Naive B cell (primary cell): ENCODE measurements at regions not wholly inside any gene's neighbourhood (a gene's known extent, or its start where the extent isn't known, plus 50 kb on each side); places are given as distances from the start of the nearest gene placed in this dataset.

Source experiments
- ATAC-seq, 2 donors: fragments of 150-1000 bp; cut with Tn5 transposase; 2 replicates each; pipeline ENCODE4 v1.10.0; 2021; ENCODE audit warnings: low read depth in 2 of 2, mild to moderate bottlenecking in 2 of 2, moderate library complexity in 2 of 2
- DNase-seq: peaks from one replicate; pipeline ENCODE4 v3.0.0; 2022
- H3K27ac Mint-ChIP-seq, 6 donors: one replicate each; pipeline ENCODE4 v1.8.0; 2020 to 2022; ENCODE audit warnings: mild to moderate bottlenecking in 6 of 6, mixed read lengths in 6 of 6, moderate library complexity in 5 of 6, inconsistent platforms in 2 of 6
- H3K27me3 Mint-ChIP-seq, 3 donors: one replicate each; pipeline ENCODE4 v1.8.0; 2021 to 2022; ENCODE audit warnings: mixed read lengths in 3 of 3, mild to moderate bottlenecking in 1 of 3
- H3K36me3 Mint-ChIP-seq, 2 donors: one replicate each; pipeline ENCODE4 v1.8.0; 2020 to 2022; ENCODE audit warnings: mixed read lengths in 2 of 2, inconsistent platforms in 1 of 2, mild to moderate bottlenecking in 1 of 2
- H3K4me1 Mint-ChIP-seq, 3 donors: one replicate each; pipeline ENCODE4 v1.8.0; 2020 to 2022; ENCODE audit warnings: mixed read lengths in 3 of 3, inconsistent platforms in 1 of 3, mild to moderate bottlenecking in 1 of 3, moderate library complexity in 1 of 3
- H3K4me3 Mint-ChIP-seq, 8 donors: one replicate each; pipeline ENCODE4 v1.8.0; 2020 to 2022; ENCODE audit warnings: mild to moderate bottlenecking in 8 of 8, mixed read lengths in 8 of 8, moderate library complexity in 8 of 8, inconsistent platforms in 2 of 8
- H3K9me3 Mint-ChIP-seq, 7 donors: one replicate each; pipeline ENCODE4 v1.8.0; 2020 to 2022; ENCODE audit warnings: mixed read lengths in 7 of 7, mild to moderate bottlenecking in 5 of 7, inconsistent platforms in 2 of 7, moderate library complexity in 1 of 7

DNA sequence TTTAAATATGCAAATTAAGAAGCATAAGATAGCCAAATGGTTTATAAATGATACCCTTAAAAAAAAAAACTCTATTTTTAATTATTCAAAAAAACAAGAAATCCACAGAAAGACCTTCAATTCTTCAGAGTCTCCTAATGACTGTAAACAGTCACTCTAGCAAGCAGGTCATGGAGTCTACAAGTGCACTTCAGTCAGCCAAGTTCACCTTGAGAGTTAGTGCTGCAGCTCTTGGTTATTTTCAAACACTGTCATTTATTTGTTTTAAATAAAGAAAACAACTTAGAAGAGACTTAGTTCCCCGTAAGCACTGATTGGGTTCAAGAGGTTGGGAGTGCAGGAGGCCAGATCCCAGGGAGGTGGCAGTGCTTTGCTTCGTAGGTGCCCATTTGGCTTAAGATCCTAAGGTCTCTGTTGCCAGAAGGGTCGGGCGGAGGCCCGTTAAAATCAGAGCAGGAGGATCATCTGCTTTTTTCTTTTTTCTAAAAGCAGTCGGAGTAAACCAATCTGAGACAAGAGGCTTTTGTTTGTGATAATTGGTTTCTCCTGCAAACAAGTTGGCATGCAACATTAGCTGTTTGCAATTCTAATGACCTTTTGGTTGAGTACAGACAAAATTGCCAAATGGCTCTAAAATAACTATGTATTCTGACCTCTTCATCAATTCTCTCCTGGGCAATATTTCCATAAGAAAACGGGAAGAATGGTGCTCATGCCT, 86.4 kb upstream of the ELMO1 start:
- ATAC-seq (no peak), DNase-seq (no peak)
- H3K9me3 Mint-ChIP-seq: peaks cover 0 to 11% (median 4%) of the 10 kb centered on the region in 7 donors
- no peaks in the 10 kb centered on the region for H3K4me1 Mint-ChIP-seq
- H3K4me3 Mint-ChIP-seq: no peak overlapping the region
- H3K27ac Mint-ChIP-seq: no peak overlapping the region
- peaks cover 0 to 19% (median 12%) of the 10 kb centered on the region in 3 donors for H3K27me3 Mint-ChIP-seq
- H3K36me3 Mint-ChIP-seq: no peaks in the 10 kb centered on the region

DNA sequence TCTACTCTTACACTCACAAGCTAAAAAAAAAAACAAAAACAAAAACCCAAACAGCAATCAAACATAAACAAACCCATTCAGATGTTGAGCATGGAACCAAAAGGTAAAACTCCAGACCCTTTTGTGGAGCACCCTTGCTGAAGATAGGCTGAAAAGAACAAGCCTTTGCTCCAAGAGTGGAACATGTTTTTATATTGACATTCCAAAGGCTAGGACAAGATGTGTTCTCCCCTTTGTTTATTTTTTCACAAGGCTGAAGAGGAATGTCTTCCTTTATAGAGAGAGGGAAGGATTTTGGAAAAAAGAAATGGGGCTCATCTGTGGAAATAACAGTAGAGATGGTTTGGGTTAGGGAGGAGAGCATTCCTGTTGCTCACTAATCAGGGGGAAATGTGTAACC, 87.2 kb upstream of the ELMO1 start:
- Mint-ChIP-seq H3K27me3 (peaks cover 0 to 19% (median 12%) of the 10 kb centered on the region in 3 donors), H3K4me3 (no peak overlapping the region), H3K36me3 (no peaks in the 10 kb centered on the region), H3K27ac (no peak overlapping the region), H3K4me1 (no peaks in the 10 kb centered on the region), H3K9me3 (peaks cover 0 to 11% (median 4%) of the 10 kb centered on the region in 7 donors)
- no peak for ATAC-seq
- DNase-seq: no peak

DNA sequence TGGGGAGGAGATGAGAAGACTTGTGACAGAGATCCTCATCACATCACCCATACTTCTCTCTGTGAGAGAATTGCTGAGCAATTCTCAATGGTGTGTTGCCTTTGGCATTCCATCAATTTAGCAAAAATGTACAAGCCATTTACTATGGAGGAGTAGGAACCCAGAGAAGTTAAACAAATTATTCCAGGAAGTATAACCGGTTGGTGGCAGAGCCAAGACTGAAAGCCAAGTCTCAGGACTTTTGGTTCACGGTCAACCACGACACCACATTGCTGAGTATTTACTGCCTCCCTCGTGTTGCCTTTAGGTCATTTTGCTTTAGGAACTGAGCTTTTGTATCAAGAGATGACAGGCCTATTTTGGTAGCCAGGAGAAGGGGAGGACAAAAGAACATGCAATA, 88.0 kb upstream of the ELMO1 start:
- Mint-ChIP-seq H3K4me1 (no peaks in the 10 kb centered on the region), H3K4me3 (no peak overlapping the region), H3K27ac (no peak overlapping the region), H3K9me3 (peaks cover 0 to 11% (median 4%) of the 10 kb centered on the region in 7 donors), H3K36me3 (no peaks in the 10 kb centered on the region), H3K27me3 (peaks cover 0 to 13% (median 12%) of the 10 kb centered on the region in 3 donors)
- ATAC-seq (no peak), DNase-seq (no peak)

DNA sequence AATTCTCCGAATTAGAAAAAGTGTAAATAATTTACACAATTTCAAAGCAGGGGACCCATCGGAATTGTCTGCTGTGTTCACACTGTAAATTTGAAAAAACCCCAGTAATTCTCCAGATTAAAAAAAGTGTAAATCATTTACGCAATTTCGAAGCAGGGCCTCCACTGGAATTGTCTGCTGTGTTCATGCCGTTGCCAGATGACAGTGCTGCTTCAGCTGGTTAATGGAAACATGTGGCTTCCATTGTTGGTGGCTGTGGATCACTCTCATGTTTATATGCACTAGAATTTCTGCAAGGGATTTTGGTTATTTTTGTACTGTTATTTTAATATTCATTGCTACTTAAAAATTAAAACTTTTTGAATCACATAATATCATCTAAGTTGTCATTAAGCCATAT, 88.8 kb upstream of the ELMO1 start:
- Mint-ChIP-seq H3K9me3 (peaks cover 0 to 11% (median 4%) of the 10 kb centered on the region in 7 donors), H3K36me3 (no peaks in the 10 kb centered on the region)
- no peak for ATAC-seq

DNA sequence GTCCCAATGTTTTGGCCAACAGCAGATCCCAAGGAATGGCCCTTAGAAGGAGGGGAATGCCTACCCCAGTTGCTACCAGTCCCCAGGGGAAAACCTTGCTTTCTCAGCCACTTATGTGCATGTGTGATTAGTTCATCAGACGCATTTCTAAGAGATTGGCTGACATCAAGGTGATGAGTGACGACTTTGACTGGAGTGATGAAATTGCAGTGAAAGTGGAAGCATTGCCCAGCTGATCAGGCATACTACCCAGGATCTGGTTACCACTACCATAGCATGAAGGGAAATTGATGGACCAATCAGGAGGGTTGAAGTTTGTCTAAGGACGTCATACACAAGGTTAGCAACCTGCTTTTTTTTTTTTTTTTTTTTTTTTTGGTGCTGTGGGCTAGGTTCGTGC, 90.3 kb upstream of the ELMO1 start:
- Mint-ChIP-seq H3K27ac (no peak overlapping the region), H3K4me1 (no peaks in the 10 kb centered on the region), H3K4me3 (no peak overlapping the region), H3K36me3 (no peaks in the 10 kb centered on the region), H3K9me3 (peaks cover 0 to 6% (median 2%) of the 10 kb centered on the region in 7 donors), H3K27me3 (peaks cover 0 to 9% (median 0%) of the 10 kb centered on the region in 3 donors)
- DNase-seq (no peak), ATAC-seq (no peak)

More for the DNA sequence above, 88.8 kb upstream of the ELMO1 start:
- DNase-seq: no peak
- Mint-ChIP-seq H3K4me1 (no peaks in the 10 kb centered on the region), H3K27ac (no peak overlapping the region), H3K4me3 (no peak overlapping the region), H3K27me3 (peaks cover 0 to 9% (median 9%) of the 10 kb centered on the region in 3 donors)

DNA sequence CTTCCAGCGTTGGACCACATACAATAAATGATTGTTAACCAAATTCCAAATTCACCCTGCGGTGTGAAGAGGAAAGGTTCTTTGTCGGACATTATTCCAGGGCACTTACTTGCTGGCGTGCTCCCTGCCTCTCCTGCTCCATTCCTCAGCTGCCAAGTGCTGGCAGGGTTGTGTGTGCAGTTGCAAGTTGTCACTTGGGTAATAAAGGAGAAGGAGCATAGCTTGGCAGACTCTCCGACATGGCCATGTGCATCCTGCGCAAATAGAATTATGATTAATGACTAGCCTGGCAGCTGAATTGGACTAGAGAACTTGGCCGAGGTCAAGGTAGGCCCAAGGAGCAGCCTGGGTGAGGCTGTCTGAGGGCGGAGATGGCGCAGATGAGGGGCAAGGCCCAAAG, 92.3 kb upstream of the ELMO1 start:
- ATAC-seq (no peak), DNase-seq (no peak)
- Mint-ChIP-seq H3K4me1 (no peaks in the 10 kb centered on the region), H3K27ac (no peak overlapping the region), H3K36me3 (no peaks in the 10 kb centered on the region), H3K27me3 (peaks cover 0 to 5% (median 0%) of the 10 kb centered on the region in 3 donors), H3K9me3 (peaks cover 0 to 4% (median 0%) of the 10 kb centered on the region in 7 donors), H3K4me3 (no peak overlapping the region)

DNA sequence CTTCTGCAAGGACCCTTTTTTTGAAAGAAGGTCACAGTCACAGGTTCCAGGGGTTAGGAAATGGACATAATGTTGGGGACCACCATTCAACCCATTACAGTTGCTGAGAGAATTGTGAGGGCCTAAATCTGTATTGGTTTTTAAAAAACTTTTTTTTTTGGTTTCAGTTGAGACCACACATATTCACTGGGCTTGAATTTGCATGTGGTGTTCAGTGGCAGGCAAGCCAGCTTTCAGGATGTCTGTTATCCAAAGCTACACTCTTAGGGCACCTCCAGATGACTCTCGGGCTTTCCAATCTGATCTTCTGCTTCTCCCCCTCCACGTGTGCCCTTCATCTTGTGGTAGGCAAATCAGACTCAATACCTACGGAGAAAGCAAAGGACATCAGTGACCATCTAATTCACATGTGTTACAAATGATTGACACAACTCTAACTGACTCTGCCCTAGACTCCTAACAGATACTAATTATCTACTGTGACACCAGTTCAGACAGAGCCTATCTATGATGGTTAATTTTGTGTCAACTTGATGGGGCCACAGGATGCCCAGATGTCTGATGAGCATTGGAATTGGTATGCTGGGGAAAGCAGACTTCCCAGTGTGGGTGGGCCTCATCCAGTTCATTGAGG, 93.3 kb upstream of the ELMO1 start:
- no peak for DNase-seq
- Mint-ChIP-seq H3K27me3 (peaks cover 3 to 7% (median 3%) of the 10 kb centered on the region in 3 donors), H3K4me3 (no peak overlapping the region), H3K9me3 (peaks cover 0 to 4% (median 0%) of the 10 kb centered on the region in 7 donors), H3K27ac (no peak overlapping the region), H3K36me3 (no peaks in the 10 kb centered on the region), H3K4me1 (no peaks in the 10 kb centered on the region)
- no peak for ATAC-seq

DNA sequence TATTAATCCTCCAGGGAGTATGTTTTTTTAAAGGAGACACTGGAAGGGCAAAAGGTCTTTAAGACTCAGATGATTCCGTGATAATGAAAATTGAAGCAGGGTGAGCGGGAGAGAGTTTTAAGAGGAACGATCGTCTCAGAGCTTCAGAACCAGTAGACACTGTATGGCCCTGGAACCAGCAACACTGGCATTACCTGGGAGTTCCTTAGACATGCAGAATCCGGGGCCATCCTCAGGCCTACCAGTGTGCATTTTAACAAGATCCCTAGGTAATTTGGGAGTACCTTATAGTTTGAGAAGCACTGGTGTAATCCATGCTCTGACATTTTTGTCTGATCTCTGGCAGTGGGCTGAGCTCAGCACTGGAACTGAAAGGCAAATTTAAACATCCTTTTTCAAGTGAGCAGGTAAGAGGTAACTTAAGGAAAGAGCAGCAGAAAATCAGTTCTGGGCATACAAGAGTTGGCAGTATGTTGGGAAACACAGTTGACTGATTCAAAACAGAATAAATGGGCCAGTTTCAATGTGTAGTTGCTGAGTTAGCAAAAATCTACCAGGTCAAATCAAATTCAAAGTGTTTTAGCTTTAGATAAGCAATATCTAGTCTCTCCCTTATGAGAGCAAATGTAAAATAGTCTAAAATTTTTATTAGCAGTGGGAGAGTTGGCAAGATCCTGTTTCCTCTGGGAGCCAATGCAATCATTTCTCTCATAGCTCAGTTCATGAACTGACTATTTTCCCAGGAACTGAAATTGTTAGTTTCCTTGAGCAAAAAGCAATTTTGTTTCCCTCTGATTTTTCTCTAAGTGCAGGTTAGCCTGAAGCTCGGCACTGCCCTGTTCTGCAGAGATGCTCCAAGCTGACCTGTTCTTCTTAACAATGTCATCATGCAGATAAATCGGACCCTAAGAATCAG, 97.2 kb upstream of the ELMO1 start:
- H3K27me3 Mint-ChIP-seq: peaks cover 5 to 8% (median 6%) of the 10 kb centered on the region in 3 donors
- no peak for DNase-seq
- H3K9me3 Mint-ChIP-seq: peaks cover 0 to 4% (median 0%) of the 10 kb centered on the region in 7 donors
- no peak overlapping the region for H3K4me3 Mint-ChIP-seq
- ATAC-seq: no peak
- no peaks in the 10 kb centered on the region for H3K4me1 Mint-ChIP-seq
- no peaks in the 10 kb centered on the region for H3K36me3 Mint-ChIP-seq
- no peak overlapping the region for H3K27ac Mint-ChIP-seq

DNA sequence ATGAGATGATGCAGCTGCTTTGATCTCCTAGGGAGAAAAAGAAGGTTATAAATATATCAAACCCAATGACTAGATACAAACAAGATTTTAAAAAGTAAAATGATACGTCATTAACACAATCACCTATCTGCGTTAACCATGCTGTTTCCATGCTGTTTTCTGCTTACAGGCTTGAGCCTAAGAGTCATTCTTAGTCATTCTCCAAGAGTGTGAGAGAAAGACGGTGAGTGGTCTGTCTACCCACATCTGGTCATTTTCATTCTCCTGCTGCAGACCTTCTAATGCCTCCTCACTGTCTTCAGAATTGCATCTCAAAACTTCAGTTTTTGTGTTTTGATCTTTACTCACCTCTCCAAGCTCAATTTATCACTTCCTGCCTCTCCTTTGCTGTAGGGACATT, 98.0 kb upstream of the ELMO1 start:
- ATAC-seq (no peak), DNase-seq (no peak)
- H3K27me3 Mint-ChIP-seq: peaks cover 5 to 15% (median 12%) of the 10 kb centered on the region in 3 donors
- H3K4me1 Mint-ChIP-seq: no peaks in the 10 kb centered on the region
- no peak overlapping the region for H3K4me3 Mint-ChIP-seq
- no peaks in the 10 kb centered on the region for H3K36me3 Mint-ChIP-seq
- H3K9me3 Mint-ChIP-seq: peaks cover 0 to 4% (median 0%) of the 10 kb centered on the region in 7 donors
- H3K27ac Mint-ChIP-seq: peak overlapping the region in 1 of 6 donors; percentile 4

DNA sequence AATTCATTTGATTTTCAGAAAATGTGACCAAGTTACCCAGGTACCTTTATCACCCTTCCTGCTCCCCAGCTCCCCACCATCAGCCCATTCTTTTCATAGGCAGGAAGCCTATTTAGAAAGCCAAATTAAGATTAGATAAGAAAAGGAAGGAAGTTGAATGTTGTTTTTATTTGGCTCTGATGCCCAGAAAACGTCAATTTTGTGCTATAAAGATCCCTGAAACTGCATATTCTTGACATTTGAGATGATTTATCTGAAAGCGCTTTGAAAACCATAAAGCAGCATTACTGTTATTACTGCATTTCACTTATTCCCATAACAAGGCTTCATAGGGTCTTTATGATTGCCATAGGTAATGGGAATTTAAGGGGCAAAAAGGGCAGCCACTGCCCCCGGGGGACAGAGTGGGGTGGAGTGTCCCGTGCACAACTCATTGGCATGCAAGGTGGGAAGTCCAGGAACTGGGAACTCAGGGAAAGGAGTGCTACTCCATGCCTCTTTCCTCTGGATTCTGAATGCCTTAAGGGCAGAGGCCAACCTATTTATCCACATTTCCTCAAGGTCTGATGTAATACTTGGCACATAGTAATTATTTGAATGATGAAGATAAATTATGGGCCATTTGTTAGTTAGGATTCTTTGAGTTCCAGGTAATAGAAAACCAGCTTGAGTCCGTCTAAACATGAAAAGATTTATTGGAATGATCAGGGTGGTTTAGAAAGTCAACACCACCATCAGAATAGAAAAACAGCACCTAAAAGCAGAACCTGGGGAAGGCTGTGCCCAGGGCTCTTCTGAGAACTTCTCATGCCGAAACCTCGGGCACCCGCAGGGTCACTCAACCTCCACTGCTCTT, 100.6 kb upstream of the ELMO1 start:
- Mint-ChIP-seq H3K4me3 (no peak overlapping the region), H3K27ac (no peak overlapping the region), H3K9me3 (peaks cover 0 to 4% (median 0%) of the 10 kb centered on the region in 7 donors), H3K36me3 (no peaks in the 10 kb centered on the region), H3K4me1 (no peaks in the 10 kb centered on the region), H3K27me3 (peaks cover 5 to 31% (median 15%) of the 10 kb centered on the region in 3 donors)
- no peak for DNase-seq
- ATAC-seq: no peak

DNA sequence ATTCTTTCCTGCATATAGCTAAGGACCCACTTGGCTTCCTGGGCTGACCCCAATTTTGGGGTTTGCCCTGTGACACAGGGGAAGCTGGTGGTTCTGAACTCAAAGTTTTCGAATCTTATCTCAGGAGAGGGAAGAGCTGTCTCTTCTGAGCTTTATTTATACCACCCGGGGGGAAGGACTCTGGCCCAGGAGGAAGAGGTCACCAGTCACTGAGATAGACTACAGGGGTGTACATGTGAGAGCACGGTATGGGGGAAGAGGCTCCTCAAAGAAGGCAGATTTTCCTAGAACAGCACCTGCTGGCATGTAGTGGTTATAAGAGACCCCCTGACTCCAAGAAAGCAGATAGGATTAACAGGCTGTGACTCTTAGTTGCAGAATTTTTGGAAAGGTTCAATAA, 101.8 kb upstream of the ELMO1 start:
- ATAC-seq (no peak), DNase-seq (no peak)
- H3K9me3 Mint-ChIP-seq: peaks cover 0 to 5% (median 0%) of the 10 kb centered on the region in 7 donors
- no peak overlapping the region for H3K4me3 Mint-ChIP-seq
- peaks cover 5 to 31% (median 15%) of the 10 kb centered on the region in 3 donors for H3K27me3 Mint-ChIP-seq
- no peaks in the 10 kb centered on the region for H3K4me1 Mint-ChIP-seq
- no peak overlapping the region for H3K27ac Mint-ChIP-seq
- H3K36me3 Mint-ChIP-seq: no peaks in the 10 kb centered on the region

DNA sequence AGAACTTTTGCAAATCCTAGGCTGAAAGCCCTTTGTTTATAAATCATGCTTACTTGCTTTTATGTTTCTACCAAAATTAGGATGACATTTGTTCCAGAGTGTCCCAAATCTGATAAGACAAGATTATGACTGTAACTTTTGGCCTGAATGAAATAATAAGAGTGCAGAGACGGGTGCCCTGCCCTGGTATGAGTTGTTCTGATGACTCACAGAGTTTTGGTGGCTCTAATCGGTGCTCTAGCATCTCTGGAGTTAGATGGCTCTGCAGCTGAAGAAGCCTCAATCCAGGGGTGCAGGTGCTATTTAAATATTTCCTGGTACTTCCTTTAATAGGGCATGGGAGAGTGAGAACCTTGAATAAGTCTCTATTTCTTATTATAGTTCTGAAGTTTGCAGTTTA, 102.2 kb upstream of the ELMO1 start:
- no peaks in the 10 kb centered on the region for H3K4me1 Mint-ChIP-seq
- DNase-seq (no peak), ATAC-seq (no peak)
- peaks cover 5 to 31% (median 15%) of the 10 kb centered on the region in 3 donors for H3K27me3 Mint-ChIP-seq
- no peak overlapping the region for H3K27ac Mint-ChIP-seq
- H3K4me3 Mint-ChIP-seq: no peak overlapping the region
- no peaks in the 10 kb centered on the region for H3K36me3 Mint-ChIP-seq
- H3K9me3 Mint-ChIP-seq: peaks cover 0 to 5% (median 0%) of the 10 kb centered on the region in 7 donors

DNA sequence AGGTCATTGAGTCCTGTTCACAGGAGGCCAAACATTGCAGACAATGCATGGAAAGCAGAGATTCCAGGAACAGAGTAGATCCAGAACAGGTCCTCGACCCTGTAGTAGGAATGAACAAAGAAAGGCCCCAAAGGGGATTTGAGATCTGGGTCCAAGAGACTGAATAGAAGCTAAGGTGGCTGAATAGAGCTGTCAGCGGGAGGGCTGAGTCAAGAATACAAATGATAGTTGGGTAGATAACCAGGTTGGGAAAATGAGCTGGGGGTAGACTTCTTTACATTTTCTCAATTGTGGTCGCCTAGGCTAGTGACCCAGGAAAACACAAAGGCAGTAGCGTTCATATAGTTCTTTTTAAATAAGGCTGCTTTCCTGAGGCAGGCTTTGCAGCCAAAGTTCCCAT, 103.4 kb upstream of the ELMO1 start:
- H3K36me3 Mint-ChIP-seq: no peaks in the 10 kb centered on the region
- no peak for ATAC-seq

More for the DNA sequence above, 103.4 kb upstream of the ELMO1 start:
- no peak for DNase-seq
- Mint-ChIP-seq H3K27ac (no peak overlapping the region), H3K27me3 (peaks cover 2 to 28% (median 19%) of the 10 kb centered on the region in 3 donors), H3K4me3 (no peak overlapping the region), H3K4me1 (no peaks in the 10 kb centered on the region), H3K9me3 (peaks cover 0 to 11% (median 4%) of the 10 kb centered on the region in 7 donors)
